Globus pallidus (tissue), 1 donor: ENCODE measurements at regions not wholly inside any gene's neighbourhood (a gene's known extent, or its start where the extent isn't known, plus 50 kb on each side); places are given as distances from the start of the nearest gene placed in this dataset.

Source experiments
- DNase-seq: peaks from one replicate; pipeline ENCODE4 v3.0.0-alpha.2; 2015; ENCODE audit warnings: low spot score

DNA sequence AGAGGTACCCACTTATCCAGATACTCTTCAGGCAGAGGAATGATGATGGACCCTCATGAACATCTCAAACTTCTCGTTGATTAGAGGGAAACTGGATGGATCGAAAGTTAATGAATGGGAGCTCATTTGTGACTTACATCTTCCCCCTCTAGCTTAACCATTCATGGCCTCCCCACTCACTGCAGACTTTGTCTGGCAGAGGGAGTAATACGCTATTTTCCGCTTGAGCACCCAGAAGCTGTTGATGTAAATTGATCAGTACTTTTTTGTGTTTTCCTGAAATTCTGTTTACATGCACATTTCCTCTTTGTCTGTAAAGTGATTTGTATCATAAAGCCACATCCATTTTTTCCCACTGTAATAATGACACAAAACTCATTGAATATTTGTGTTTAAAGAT, 239.1 kb upstream of the RBFOX1 start:
- no peak for DNase-seq

DNA sequence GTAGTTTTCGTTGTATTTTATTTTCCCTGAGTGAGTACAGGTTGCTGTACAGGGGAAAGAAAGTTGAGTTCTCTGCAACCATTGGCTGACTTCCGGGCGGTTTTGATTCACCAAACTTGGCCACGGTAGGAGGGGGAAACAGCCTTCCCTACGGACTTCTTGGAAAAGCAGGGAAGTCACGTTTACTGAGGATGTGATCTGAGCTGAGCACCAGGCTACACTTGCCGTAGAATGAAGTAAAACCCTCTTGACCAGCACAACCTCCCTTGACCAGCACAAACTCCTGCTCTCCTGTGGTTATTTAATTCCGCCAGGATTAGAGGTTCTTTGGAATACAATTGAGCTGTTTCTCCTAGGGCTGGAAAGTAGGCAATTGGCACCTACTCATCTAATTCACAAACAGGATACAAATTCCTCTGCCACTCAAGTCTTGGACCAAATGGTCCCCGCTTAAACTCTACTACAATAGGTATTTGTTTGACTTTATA, 242.0 kb upstream of the RBFOX1 start:
- DNase-seq: no peak

DNA sequence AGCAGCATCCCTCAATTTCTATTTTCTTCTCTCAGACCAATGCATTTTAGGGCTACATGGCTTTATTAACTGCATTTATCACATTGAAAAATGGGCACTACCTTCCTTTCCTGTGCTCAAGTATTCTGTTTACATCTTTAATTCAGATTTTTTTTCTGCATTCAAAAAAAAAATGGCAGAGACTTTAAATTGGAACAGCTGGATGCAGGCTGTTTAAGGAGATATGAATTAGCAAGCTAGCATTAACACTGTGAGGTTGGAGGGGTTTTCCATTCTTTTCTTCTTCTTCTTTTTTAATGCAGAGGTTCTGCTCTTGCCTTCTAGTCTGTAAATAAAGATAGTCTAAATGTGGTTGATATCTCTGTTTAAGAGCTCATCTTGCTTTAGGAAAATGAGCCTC, 242.9 kb upstream of the RBFOX1 start:
- DNase-seq: no peak

DNA sequence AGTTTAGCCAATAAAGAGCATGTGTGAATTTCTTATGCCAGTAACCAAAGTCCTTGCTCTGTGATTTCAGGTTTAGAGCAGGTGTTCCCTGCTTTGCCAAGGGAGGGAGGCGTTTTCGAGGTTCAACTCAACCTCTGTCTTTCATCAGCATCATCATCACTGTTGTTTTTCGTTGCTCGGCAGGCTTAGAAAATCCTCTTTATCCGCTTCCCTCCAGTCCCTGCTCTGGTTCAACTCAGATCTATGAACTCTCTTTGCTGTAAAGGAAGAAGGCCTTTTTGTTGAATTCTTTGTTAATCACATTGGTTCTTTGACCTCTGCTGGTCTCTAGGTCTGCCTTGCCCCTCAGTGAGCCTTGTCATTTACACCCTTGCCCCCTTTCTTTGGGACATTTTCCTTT, 243.9 kb upstream of the RBFOX1 start:
- no peak for DNase-seq

DNA sequence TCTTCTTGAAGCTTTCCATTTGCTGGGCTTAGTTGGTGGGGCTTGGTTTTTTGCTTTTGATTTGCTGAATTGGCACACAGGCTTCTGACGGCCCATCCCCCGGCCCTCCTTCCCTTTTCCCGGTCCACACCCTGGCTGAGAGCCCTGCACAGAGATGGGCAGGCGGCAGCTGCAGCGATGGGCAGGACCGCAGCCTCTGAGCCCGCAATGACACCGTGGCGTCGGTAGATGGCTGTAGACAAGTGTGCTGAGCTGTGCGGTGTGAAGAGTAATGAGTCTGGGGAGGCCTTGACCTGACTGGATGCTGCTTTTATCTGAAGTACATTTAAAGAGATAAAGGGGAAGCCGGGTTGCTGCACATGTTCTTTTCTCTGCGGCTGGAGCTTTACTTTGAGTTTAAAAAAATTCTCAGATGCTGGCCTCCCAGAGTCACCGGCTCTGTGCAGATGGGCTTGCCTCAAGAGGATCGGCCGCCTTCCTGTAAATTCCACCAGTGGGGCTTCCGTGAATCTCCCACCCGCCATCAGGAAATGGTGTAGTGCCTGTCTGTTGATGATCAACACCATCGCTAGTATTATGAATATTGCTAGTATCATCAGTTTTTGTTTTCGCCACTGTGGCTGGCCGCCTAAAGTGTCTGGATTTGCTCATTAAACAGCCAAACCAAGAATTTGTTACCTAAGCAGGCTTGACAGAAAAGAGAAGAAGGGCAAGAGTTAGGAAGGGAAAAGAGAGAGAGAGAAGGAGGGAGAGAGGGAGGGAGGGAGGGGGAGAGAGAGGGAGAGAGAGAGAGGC, 245.6 kb upstream of the RBFOX1 start:
- DNase-seq: peak; percentile 37

DNA sequence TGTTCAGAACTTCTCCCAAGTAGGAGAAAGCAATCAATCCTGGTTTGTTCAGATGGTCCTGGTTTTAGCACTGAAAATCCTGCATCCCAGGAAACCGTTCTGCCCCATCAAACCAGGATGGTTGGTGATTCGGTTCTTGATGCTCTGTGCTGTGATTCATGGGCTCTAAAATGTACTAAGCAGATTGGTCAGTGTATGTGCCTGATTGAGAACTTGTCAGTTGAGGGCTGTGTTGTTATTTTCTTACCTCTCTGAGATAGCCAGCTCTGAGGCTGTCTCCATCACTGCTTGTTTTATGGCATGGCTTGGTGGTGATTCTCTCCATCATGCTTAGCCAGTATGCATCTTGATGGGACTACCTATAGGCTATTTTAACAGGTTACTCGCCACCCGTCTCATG, 246.9 kb upstream of the RBFOX1 start:
- DNase-seq: no peak

DNA sequence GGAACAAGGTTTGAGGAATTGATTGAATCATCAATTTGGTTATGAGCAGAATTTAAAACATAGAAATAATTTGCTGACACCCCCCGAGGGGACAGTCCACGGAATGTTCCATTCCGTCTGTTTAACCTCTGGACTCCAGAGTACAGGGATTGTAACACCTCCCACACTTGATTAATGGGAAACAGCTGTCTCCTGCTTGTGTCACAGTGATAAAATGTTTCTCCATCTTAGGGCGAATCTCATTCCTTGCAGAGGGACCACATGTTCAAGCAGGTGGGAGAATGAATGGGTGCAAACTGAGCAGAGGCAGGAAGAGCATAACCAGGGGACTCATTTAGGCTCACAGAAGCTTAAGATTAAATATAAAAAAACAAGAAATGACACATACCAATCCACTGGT, 249.5 kb upstream of the RBFOX1 start:
- DNase-seq: no peak

DNA sequence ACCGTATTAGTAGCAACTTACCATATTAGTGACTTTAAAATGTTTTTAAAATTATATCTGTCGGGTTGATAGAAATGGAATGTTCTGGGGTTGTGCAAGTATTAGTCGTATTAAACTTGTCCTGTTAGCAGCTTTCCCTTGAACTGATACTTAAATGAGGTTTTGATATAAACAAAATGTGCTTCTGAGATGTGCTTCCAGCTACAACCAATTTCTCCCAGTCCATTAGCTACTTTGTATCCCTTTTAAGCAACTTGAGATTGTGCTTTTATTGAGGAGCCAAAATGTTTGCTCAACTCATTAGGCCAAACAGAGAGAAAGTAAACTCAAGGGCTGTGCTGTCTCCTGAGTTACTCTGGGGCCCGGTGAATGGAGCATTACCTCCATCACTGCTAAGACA, 255.0 kb upstream of the RBFOX1 start:
- no peak for DNase-seq

DNA sequence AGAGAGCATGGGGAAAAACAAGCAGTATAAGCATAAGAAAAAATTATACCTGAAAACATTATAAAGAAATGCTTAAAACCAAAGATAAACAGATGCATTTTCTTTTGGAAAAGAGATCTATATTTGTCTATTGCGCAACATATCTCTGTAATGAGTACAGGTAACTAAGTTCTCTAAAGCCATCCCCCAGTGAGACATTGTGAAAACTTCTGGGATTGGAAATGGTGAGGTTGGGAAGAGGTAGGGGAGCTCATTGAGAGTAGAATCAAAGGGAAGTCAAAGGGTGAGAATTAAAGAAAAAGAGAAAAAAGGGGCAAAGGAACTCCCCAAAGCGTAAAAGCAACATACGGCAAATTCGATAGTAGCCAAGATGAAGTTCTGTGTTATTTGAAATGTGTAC, 257.9 kb upstream of the RBFOX1 start:
- no peak for DNase-seq

DNA sequence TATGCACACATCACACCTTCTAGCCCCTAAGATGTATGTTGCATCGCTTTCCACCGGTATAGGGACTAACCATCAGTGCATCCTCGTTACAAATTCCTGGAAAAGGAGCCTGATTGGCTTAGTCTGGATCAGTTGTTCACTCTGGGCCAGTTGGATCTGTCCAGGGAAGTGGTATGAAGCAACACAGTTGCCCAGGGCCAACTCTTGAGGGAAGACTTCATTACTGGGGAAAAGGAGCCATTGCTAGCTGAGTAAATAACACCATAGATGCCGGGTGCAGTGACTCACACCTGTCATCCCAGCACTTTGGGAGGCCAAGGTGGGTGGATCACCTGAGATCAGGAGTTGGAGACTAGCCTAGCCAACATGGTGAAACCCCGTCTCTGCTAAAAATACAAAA, 275.2 kb upstream of the RBFOX1 start:
- no peak for DNase-seq

DNA sequence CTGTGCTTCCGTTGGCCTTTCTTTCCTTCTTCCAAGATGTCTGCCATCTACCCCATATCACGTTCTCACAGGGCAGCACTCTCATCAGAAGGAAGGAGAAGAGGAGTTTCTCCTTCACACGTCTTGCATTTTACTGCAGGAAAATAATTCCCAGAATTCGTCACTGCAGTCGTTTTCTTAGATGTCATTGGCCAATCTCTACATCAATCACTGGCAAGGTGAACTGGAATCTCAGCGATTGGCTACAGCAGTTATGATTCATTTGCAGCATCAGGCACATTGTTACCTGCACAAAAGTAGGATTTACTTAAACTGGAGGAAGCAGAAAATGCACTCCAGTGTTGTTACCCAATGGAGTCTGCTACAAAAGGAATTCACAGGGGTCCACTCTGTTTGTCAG, 277.2 kb upstream of the RBFOX1 start:
- no peak for DNase-seq

DNA sequence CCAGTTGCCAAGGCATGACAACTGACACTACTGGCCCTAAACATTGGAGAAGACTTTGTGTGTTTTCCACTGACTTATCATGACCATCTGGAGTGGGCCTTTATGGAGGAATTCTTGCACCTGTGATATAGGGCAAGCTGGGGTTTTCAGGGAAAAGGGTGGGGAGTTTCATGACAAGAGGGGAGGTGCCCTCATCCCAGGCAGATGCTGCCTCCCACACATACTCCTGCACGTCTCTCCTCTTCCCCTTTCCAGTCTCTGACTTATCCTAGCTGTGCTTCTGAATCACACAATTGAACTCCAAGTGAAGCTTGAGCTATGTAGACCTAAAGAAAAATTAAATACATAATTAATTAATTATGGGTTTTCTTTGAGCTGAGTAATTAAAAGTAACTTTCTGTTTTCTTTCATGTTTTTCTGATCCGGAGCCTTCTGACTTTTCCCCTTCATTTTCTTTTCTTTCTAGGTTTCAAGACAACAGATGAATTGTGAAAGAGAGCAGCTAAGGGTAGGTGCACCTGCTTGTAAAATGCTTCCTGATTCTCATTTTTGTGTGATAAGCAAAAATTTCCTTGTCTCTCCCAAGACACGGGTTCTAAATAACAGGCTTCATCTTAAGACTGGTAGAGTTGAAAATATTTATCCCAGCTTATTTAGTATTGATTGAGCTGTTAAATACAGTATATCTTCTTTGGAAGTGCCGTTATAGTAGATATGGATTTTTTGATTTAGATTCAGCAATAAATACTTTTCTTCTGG, 280.9 kb upstream of the RBFOX1 start:
- no peak for DNase-seq

DNA sequence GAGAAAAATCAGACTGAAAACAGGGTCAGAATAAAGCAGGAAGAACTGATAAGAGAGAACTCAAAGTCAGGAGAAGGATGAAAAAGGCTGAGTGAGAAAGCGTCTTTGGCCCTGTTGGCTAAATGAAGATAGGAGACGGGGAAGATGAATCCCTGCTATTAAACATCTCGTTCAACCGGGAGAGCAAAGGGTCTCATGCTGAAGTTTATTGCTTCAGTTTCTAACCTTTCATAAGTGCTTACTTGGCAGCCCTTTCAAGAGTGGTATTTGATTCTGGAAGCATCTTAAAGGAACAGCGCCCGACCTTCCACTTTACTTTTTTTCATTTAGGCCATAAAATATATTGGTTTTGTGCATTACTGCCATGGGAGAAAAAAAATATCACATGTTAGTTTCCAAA, 288.3 kb upstream of the RBFOX1 start:
- no peak for DNase-seq

DNA sequence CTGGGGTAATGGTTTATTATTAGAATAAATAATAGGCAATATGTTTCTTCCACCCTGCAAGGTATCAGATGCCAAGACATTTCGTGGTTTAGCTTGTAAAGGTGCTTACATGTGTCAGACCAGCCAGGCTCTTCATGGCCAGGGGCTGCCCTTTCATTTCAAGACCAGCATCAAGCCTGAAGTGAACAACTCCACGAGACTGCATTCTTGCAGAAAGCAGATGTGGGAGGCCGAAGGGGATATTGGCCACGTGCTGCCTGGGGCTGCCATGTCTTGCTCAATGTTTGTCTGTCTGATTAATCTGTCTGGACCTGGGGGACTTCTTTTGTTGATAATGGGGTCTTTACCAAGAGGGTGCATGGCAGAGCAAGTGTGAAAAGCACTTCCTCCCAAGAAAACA, 294.2 kb upstream of the RBFOX1 start:
- DNase-seq: no peak

DNA sequence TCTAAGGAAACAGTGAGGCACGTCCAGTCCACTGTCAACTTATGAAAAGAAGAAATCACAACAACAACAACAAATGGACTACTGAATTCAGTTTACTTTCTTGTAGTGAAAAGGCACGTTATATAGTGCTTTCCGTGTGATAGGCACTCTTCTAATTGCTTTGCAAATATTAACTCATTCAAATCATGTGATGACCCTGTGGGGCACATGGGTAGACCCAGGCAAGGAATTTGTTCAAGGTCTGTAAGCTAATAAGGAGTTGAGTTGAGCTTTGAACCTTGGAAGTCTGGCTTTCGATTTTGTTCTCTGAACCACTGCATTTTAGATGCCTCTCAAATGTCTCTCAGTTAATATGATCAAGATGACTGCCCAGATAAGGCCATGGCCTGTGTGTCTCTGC, 295.1 kb upstream of the RBFOX1 start:
- DNase-seq: no peak

DNA sequence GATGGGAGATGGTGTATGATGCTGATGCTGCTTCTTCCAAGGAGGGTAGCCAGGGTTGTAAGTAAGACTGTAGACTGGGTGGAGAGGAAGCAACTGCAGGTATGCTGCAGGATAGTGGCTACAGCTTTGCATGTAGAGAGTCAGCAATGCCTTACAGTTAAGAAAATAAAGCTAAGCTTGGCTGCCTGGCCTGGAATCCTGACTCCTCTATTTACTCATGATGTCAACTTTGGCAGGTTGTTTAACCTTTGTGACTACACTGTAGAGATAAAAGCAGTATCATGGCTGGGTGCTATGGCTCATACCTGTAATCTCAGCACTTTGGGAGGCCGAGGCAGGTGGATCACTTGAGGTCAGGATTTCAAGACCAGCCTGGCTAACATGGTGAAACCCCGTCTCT, 301.6 kb upstream of the RBFOX1 start:
- DNase-seq: no peak

DNA sequence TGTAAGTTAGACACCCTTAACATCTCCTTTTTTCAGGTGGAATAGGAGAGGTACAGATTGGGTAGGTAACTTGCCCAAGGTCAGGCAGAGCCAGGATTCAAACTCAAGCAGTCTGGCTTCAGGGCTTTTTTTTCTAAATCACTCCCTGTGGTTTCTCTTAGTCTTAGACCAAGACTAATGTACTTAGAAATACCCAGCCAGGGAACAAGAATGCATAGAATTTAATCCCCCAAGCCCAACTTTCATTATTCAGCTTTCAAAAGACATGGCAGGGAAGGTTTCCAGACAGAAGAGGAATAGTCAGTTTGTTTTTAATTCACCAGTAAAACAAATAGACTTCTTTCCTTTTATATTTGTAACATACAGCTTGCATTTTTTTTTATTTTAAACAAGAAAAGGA, 305.2 kb upstream of the RBFOX1 start:
- DNase-seq: no peak

DNA sequence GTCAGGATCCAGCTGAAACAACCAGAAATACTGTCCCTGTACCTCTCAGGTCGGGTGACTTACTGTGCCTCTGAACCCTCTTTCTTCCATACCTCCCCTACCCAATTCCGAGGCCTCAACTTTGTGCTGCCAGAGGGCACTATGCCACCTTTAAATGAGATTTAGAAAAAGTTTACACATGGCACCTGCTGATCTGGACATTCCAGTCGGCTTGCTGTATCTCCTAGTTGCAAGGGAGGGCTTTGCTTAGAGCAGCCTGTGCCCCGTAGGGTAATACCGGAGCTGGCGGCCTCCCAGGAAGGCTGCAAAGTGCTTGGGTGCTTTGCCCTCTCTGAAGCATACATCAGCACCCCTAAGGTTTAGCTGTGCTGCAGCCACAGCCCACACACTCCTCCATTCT, 306.0 kb upstream of the RBFOX1 start:
- DNase-seq: no peak

DNA sequence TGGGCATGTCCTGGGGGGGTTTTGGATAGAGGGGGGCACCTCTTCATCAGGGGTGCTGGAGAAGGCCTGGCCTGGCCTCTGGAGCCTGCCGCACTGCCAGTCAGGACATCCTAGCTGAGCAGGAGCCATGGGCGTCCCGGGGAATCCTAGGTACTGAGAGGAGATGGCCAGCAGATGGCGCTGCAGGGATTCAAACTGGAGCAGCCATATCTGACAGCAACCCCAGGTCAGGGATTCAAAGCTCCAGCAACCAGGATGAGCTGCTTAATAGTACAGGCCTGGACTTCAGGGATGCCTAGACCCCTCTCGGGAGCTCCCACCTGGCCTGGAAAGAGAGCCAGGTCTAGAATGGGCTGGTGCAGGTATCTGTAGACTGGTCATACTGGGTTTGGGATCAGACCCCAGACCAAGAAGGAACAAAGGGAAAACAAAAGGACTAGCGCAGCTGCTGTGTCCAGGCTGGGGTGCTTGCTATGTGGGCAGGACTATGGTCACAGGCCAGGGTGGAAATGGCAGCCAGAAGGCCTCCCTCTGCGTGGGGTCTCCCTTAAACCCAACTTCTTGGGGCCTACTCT, 306.9 kb upstream of the RBFOX1 start:
- peak; percentile 42 for DNase-seq

DNA sequence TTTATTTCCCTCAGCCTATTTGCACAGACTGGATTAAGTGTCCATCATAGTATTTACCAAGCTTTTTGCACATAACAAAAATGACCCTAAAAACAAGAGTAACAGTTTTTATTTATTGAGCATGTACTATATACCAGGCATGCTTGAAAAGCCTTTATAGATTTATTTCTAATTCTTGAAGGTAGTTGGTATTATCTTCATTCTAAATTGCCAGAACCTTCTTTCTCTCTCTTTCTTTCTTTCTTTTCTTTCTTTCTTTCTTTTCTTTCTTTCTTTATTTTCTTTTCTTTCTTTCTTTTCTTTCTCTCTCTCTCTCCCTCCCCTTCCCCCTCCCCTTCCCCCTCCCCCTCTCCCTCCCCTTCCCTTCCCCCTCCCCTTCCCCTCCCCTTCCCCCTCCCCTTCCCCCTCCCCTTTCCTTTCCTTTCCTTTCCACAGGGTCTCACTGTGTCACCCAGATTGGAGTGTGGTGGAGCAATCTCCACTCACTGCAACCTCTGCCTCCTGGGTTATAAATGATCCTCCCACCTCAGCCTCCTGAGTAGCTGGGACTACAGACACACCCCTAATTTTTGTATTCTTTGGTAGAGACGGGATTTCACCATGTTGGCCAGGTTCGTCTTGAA, 310.9 kb upstream of the RBFOX1 start:
- DNase-seq: no peak

DNA sequence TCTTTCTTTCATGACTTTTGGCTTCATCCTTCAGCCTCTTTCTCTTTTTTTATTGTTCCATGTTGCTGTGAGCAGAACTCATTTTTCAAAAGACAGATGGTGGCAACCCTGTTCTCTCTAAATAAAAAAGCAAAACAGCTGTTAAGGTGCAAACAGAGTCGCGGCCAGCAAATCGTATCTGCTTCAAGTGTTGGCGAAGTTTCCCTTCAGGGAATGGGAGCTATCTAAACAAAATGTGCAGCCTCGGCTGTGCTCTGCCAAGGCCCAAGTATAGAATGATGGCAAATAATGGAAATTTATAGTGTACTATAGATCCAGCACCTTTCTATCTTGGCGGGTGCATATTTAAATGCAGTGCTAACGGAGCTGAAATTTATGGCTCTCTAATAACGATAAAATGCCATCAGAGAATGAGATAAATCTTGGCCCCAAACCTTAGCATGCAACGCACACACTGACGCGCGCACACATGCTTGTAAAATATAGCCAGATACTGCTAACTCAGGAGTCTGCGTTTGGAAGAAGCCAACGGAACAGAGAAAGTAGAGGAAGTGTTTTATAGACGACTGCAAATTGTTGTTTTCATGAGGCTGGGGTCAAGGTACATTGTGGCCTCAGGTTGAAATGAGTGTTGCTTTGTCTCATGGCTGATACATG, 315.5 kb upstream of the RBFOX1 start:
- DNase-seq: no peak

DNA sequence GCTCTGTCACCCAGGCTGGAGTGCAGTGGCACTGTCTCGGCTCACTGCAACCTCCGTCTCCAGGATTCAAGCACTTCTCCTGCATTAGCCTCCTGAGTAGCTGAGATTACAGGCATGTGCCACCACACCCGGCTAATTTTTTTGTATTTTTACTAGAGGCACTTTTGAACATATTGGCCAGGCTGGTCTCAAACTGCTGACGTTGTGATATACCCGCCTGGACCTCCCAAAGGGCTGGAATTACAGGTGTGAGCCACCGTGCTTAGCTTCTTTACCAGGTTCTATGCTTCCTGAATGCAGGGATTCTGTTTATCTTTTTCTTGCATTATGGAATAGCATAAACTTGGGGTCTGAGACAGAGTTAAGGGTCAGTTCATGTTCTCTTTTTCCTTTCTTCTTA, 317.9 kb upstream of the RBFOX1 start:
- DNase-seq: no peak
